Activated naive CD4-positive, alpha-beta T cell treated with anti-CD3 and anti-CD28 coated beads, Interleukin-2, amount 50 U/mL, for 24 hours (primary cell): ENCODE measurements at regions not wholly inside any gene's neighbourhood (a gene's known extent, or its start where the extent isn't known, plus 50 kb on each side); places are given as distances from the start of the nearest gene placed in this dataset.

ENCODE experiments used
- H3K27ac Mint-ChIP-seq: one replicate; pipeline ENCODE4 v1.8.0; 2021; ENCODE audit warnings: mild to moderate bottlenecking, mixed read lengths
- H3K27me3 Mint-ChIP-seq: one replicate; pipeline ENCODE4 v1.8.0; 2021; ENCODE audit warnings: mixed read lengths
- H3K36me3 Mint-ChIP-seq: one replicate; pipeline ENCODE4 v1.8.0; 2021; ENCODE audit warnings: mixed read lengths
- H3K4me1 Mint-ChIP-seq: one replicate; pipeline ENCODE4 v1.8.0; 2021; ENCODE audit warnings: mixed read lengths
- H3K4me3 Mint-ChIP-seq: one replicate; pipeline ENCODE4 v1.8.0; 2021; ENCODE audit warnings: mild to moderate bottlenecking, mixed read lengths
- H3K9me3 Mint-ChIP-seq: one replicate; pipeline ENCODE4 v1.8.0; 2021; ENCODE audit warnings: mixed read lengths

GRCh38 chr2:12982149-12982584 is 265.4 kb downstream of the TRIB2 start:
- Mint-ChIP-seq H3K27me3 (peaks cover 3% of the 10 kb centered on the region), H3K9me3 (no peaks in the 10 kb centered on the region), H3K4me3 (no peak overlapping the region), H3K4me1 (peaks cover 2% of the 10 kb centered on the region), H3K36me3 (no peaks in the 10 kb centered on the region), H3K27ac (no peak overlapping the region)

GRCh38 chr2:12987246-12987645 is 270.5 kb downstream of the TRIB2 start:
- peaks cover 1% of the 10 kb centered on the region for H3K27me3 Mint-ChIP-seq
- no peaks in the 10 kb centered on the region for H3K36me3 Mint-ChIP-seq
- H3K4me1 Mint-ChIP-seq, result peaks cover 10% of the 10 kb centered on the region
- H3K9me3 Mint-ChIP-seq, result no peaks in the 10 kb centered on the region
- no peak overlapping the region for H3K4me3 Mint-ChIP-seq
- no peak overlapping the region for H3K27ac Mint-ChIP-seq

- Mint-ChIP-seq H3K4me1 (peaks cover 10% of the 10 kb centered on the region), H3K27ac (no peak overlapping the region), H3K27me3 (peaks cover 1% of the 10 kb centered on the region), H3K9me3 (no peaks in the 10 kb centered on the region), H3K4me3 (no peak overlapping the region), H3K36me3 (no peaks in the 10 kb centered on the region)
Measured at GRCh38 chr2:12988279-12988678, 271.5 kb downstream of the TRIB2 start.

GRCh38 chr2:12990523-12990922 is 273.8 kb downstream of the TRIB2 start:
- H3K4me1 Mint-ChIP-seq, result peaks cover 10% of the 10 kb centered on the region
- no peaks in the 10 kb centered on the region for H3K9me3 Mint-ChIP-seq
- peaks cover 2% of the 10 kb centered on the region for H3K27me3 Mint-ChIP-seq
- no peaks in the 10 kb centered on the region for H3K36me3 Mint-ChIP-seq
- no peak overlapping the region for H3K27ac Mint-ChIP-seq
- H3K4me3 Mint-ChIP-seq, result no peak overlapping the region

- no peaks in the 10 kb centered on the region for H3K36me3 Mint-ChIP-seq
- H3K4me1 Mint-ChIP-seq, result peaks cover 3% of the 10 kb centered on the region
- H3K27me3 Mint-ChIP-seq, result peaks cover 2% of the 10 kb centered on the region
- H3K4me3 Mint-ChIP-seq, result no peak overlapping the region
- H3K9me3 Mint-ChIP-seq, result no peaks in the 10 kb centered on the region
- no peak overlapping the region for H3K27ac Mint-ChIP-seq
Measured at GRCh38 chr2:12998685-12999084, 281.9 kb downstream of the TRIB2 start.

GRCh38 chr2:13000664-13001363 is 284.1 kb downstream of the TRIB2 start:
- H3K36me3 Mint-ChIP-seq, result no peaks in the 10 kb centered on the region
- H3K4me1 Mint-ChIP-seq, result peaks cover 3% of the 10 kb centered on the region
- no peak overlapping the region for H3K4me3 Mint-ChIP-seq
- H3K27me3 Mint-ChIP-seq, result no peaks in the 10 kb centered on the region
- no peak overlapping the region for H3K27ac Mint-ChIP-seq
- H3K9me3 Mint-ChIP-seq, result no peaks in the 10 kb centered on the region

GRCh38 chr2:13001408-13001807 is 284.7 kb downstream of the TRIB2 start:
- no peaks in the 10 kb centered on the region for H3K27me3 Mint-ChIP-seq
- no peaks in the 10 kb centered on the region for H3K36me3 Mint-ChIP-seq
- peaks cover 3% of the 10 kb centered on the region for H3K4me1 Mint-ChIP-seq
- H3K9me3 Mint-ChIP-seq, result no peaks in the 10 kb centered on the region
- H3K27ac Mint-ChIP-seq, result no peak overlapping the region
- no peak overlapping the region for H3K4me3 Mint-ChIP-seq

GRCh38 chr2:13002536-13003331 is 286.0 kb downstream of the TRIB2 start:
- H3K27me3 Mint-ChIP-seq, result no peaks in the 10 kb centered on the region
- peaks cover 3% of the 10 kb centered on the region for H3K4me1 Mint-ChIP-seq
- H3K9me3 Mint-ChIP-seq, result no peaks in the 10 kb centered on the region

GRCh38 chr2:13003500-13003899 is 286.8 kb downstream of the TRIB2 start:
- Mint-ChIP-seq H3K36me3 (no peaks in the 10 kb centered on the region), H3K9me3 (no peaks in the 10 kb centered on the region), H3K4me1 (peaks cover 3% of the 10 kb centered on the region), H3K27ac (no peak overlapping the region), H3K27me3 (no peaks in the 10 kb centered on the region), H3K4me3 (no peak overlapping the region)

More at GRCh38 chr2:13002536-13003331, 286.0 kb downstream of the TRIB2 start:
- Mint-ChIP-seq H3K4me3 (no peak overlapping the region), H3K27ac (no peak overlapping the region), H3K36me3 (no peaks in the 10 kb centered on the region)

- Mint-ChIP-seq H3K36me3 (no peaks in the 10 kb centered on the region), H3K4me3 (no peak overlapping the region), H3K4me1 (peaks cover 3% of the 10 kb centered on the region), H3K27me3 (peaks cover 1% of the 10 kb centered on the region), H3K27ac (no peak overlapping the region), H3K9me3 (no peaks in the 10 kb centered on the region)
Measured at GRCh38 chr2:13005048-13005447, 288.3 kb downstream of the TRIB2 start.

- no peak overlapping the region for H3K4me3 Mint-ChIP-seq
- peaks cover 3% of the 10 kb centered on the region for H3K4me1 Mint-ChIP-seq
- no peak overlapping the region for H3K27ac Mint-ChIP-seq
- H3K36me3 Mint-ChIP-seq, result no peaks in the 10 kb centered on the region
- H3K9me3 Mint-ChIP-seq, result no peaks in the 10 kb centered on the region
- peaks cover 1% of the 10 kb centered on the region for H3K27me3 Mint-ChIP-seq
Measured at GRCh38 chr2:13005761-13006335, 289.1 kb downstream of the TRIB2 start.

- no peak overlapping the region for H3K4me3 Mint-ChIP-seq
- H3K4me1 Mint-ChIP-seq, result peaks cover 2% of the 10 kb centered on the region
- H3K9me3 Mint-ChIP-seq, result no peaks in the 10 kb centered on the region
- H3K27ac Mint-ChIP-seq, result no peak overlapping the region
- H3K27me3 Mint-ChIP-seq, result peaks cover 1% of the 10 kb centered on the region
- H3K36me3 Mint-ChIP-seq, result no peaks in the 10 kb centered on the region
Measured at GRCh38 chr2:13006426-13006825, 289.7 kb downstream of the TRIB2 start.

GRCh38 chr2:13006829-13007717 is 290.3 kb downstream of the TRIB2 start:
- no peaks in the 10 kb centered on the region for H3K9me3 Mint-ChIP-seq
- no peaks in the 10 kb centered on the region for H3K36me3 Mint-ChIP-seq
- H3K27me3 Mint-ChIP-seq, result peaks cover 1% of the 10 kb centered on the region
- no peaks in the 10 kb centered on the region for H3K4me1 Mint-ChIP-seq
- H3K27ac Mint-ChIP-seq, result no peak overlapping the region
- no peak overlapping the region for H3K4me3 Mint-ChIP-seq

GRCh38 chr2:13009027-13009642 is 292.4 kb downstream of the TRIB2 start:
- Mint-ChIP-seq H3K27ac (no peak overlapping the region), H3K9me3 (no peaks in the 10 kb centered on the region), H3K4me1 (no peaks in the 10 kb centered on the region), H3K4me3 (no peak overlapping the region), H3K36me3 (no peaks in the 10 kb centered on the region), H3K27me3 (peaks cover 10% of the 10 kb centered on the region)

- Mint-ChIP-seq H3K36me3 (no peaks in the 10 kb centered on the region), H3K4me3 (no peak overlapping the region), H3K27ac (no peak overlapping the region), H3K27me3 (peaks cover 16% of the 10 kb centered on the region), H3K4me1 (no peaks in the 10 kb centered on the region), H3K9me3 (no peaks in the 10 kb centered on the region)
Measured at GRCh38 chr2:13010283-13010682, 293.5 kb downstream of the TRIB2 start.
